Retinal pigment epithelial cell (primary cell): ENCODE measurements at regions not wholly inside any gene's neighbourhood (a gene's known extent, or its start where the extent isn't known, plus 50 kb on each side); places are given as distances from the start of the nearest gene placed in this dataset.

Experiments
- DNase-seq: peaks from one replicate; pipeline ENCODE4 v3.0.0-alpha.2; 2010; ENCODE audit warnings: low read depth
- H3K4me3 ChIP-seq: 2 replicates; pipeline ENCODE4 v1.5.1; 2011; ENCODE audit warnings: mild to moderate bottlenecking, low read length, control low read depth, moderate library complexity
- TF ChIP-seq, protein P1 (sequence below): conservative IDR thresholded peaks from 2 replicates; pipeline ENCODE4 v1.5.1; 2011; ENCODE audit warnings: low read depth, low read length, control low read depth, inconsistent platforms

- TF ChIP-seq, protein P1, sequence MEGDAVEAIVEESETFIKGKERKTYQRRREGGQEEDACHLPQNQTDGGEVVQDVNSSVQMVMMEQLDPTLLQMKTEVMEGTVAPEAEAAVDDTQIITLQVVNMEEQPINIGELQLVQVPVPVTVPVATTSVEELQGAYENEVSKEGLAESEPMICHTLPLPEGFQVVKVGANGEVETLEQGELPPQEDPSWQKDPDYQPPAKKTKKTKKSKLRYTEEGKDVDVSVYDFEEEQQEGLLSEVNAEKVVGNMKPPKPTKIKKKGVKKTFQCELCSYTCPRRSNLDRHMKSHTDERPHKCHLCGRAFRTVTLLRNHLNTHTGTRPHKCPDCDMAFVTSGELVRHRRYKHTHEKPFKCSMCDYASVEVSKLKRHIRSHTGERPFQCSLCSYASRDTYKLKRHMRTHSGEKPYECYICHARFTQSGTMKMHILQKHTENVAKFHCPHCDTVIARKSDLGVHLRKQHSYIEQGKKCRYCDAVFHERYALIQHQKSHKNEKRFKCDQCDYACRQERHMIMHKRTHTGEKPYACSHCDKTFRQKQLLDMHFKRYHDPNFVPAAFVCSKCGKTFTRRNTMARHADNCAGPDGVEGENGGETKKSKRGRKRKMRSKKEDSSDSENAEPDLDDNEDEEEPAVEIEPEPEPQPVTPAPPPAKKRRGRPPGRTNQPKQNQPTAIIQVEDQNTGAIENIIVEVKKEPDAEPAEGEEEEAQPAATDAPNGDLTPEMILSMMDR, result no peak
- H3K4me3 ChIP-seq, result no peak overlapping the region
- DNase-seq, result no peak
These were observed 618.8 kb upstream of the KLF4 start for GRCh38 chr9:108108280-108108851.

- TF ChIP-seq, protein P1, result no peak
- no peak overlapping the region for H3K4me3 ChIP-seq
- DNase-seq, result no peak
These were observed 616.3 kb upstream of the KLF4 start for GRCh38 chr9:108105885-108106284.

DNA sequence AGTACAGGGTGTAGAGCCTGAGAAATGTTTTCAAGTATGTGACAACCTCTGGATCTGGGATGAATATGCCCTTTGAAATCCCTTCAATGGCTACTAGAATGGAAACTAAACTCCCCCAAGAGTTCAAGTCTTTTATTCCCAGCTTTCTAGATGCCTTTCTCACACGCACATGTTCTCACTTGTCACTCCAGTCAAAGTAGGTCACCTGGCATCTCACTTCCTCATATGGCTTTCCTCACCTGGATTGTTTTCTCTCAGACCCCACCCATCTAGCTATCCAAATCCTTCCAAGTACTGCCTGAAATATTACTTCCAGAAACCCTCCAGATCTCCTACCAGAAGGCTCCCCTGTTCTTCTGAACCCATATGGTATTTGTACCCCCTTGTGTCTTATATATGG is 615.4 kb upstream of the KLF4 start:
- H3K4me3 ChIP-seq, result no peak overlapping the region
- no peak for DNase-seq
- TF ChIP-seq, protein P1, result no peak

- TF ChIP-seq, protein P1, result no peak
- no peak overlapping the region for H3K4me3 ChIP-seq
- DNase-seq, result peak; percentile 55
These were observed 613.6 kb upstream of the KLF4 start for GRCh38 chr9:108103046-108103693.

DNA sequence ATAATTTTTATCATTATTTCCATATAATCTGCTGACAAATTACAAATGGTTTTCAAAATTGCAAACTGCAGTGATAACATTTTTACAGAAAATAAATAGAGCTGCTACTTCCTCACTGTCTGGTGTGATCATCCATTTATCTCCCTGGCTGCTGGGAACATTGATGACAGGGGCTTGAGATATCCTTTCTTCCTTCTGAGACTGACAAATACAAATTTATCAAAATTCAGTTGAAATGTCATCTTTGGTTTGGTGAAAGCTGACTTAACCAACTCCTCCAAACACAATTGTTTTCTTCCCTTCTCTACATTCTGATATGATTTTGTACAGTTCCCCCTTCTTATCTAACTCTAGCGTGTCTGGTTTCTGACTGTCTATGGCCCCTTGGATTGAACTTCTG is 611.8 kb upstream of the KLF4 start:
- TF ChIP-seq, protein P1, result no peak
- H3K4me3 ChIP-seq, result no peak overlapping the region
- DNase-seq, result no peak

DNA sequence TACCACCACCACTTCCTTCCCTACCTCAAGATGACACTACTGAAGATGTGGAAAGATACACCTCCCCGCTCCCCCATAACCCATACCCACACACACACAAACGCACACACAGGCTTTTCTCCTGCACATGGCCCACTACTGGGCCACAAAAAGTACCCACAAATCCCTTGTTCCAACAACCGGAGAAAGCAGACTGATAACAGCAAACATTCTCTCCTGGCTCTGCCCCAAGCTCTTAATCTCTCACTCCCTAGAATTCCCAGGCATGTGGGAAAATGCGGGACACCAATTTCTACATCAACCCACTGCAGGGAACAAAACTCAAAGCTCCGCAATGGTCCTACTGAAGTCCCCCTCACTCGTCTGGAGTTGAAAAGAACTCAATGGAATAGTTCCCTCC is 611.0 kb upstream of the KLF4 start:
- H3K4me3 ChIP-seq, result no peak overlapping the region
- no peak for DNase-seq
- TF ChIP-seq, protein P1, result no peak

DNA sequence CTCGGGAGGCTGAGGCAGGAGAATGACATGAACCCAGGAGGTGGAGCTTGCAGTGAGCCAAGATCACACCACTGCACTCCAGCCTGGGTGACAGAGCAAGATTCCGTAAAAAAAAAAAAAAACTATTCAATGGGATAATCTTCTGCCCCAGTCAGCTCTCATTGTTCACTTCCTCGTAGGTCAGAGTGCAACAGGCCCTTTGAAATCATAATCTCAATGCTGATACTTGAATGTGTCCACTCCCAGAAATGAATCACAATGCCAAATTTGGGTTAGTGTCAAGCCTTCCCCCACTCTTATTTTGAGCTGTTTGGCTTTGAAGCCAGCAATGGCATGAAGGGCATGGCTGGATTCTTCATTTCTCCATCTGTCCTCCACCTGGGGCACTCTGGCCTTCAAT is 610.3 kb upstream of the KLF4 start:
- TF ChIP-seq, protein P1, result no peak
- H3K4me3 ChIP-seq, result no peak overlapping the region
- no peak for DNase-seq
